ENCODE measurements at regions not wholly inside any gene's neighbourhood (a gene's known extent, or its start where the extent isn't known, plus 50 kb on each side); places are given as distances from the start of the nearest gene placed in this dataset.

DNA sequence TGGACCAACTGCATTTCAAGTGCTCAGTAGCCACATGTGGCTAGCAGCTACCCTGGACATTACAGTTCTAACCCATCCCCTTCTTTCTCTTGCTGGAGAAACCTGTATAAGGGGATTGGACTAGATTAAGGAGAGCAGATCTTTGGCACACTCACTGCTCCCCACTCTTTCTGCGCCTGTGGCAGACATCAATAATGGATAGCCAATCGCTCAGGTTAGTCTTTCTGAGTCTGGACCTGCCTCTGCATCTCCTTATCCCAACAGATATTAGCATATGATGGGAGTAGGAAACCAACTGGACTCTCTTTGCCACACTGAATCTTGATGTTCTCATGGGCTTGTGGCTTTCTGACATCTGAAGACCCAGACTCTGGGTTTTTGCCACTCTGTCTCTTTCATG, 81.7 kb downstream of the IRX5 start:
- no peak overlapping the region for H3K4me3 ChIP-seq (ENCODE audit: low read depth, low read length)
- TF ChIP-seq, protein P1, sequence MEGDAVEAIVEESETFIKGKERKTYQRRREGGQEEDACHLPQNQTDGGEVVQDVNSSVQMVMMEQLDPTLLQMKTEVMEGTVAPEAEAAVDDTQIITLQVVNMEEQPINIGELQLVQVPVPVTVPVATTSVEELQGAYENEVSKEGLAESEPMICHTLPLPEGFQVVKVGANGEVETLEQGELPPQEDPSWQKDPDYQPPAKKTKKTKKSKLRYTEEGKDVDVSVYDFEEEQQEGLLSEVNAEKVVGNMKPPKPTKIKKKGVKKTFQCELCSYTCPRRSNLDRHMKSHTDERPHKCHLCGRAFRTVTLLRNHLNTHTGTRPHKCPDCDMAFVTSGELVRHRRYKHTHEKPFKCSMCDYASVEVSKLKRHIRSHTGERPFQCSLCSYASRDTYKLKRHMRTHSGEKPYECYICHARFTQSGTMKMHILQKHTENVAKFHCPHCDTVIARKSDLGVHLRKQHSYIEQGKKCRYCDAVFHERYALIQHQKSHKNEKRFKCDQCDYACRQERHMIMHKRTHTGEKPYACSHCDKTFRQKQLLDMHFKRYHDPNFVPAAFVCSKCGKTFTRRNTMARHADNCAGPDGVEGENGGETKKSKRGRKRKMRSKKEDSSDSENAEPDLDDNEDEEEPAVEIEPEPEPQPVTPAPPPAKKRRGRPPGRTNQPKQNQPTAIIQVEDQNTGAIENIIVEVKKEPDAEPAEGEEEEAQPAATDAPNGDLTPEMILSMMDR (IDR thresholded peaks at IDR 0.05; ENCODE audit: insufficient read depth, low read length, missing control alignments), result no peak
- POLR2A ChIA-PET, result no interaction called here
- no peak for DNase-seq (ENCODE audit: low read depth, low spot score)
- CTCF ChIA-PET, result no interaction called here

DNA sequence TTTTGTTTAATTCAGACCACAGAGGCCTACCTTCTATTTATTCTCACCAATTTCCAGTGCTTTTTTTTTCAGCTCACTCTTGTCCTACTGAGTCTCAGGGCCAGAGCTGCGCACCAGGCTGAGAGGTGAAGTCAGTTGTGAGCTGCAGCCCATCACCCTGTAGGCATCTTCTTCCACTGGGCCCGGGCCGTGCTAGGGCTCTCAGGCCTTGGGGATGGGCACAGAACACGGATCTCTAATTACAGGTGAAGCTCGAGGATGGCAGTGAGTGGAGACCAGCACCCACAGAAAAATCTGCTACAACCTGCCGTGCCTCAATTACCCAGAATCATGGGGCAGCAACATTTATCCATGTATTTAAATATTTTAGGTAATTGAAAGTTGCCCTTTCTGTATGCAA, 82.1 kb downstream of the IRX5 start:
- H3K4me3 ChIP-seq (ENCODE audit: low read depth, low read length), result no peak overlapping the region
- TF ChIP-seq, protein P1 (IDR thresholded peaks at IDR 0.05; ENCODE audit: insufficient read depth, low read length, missing control alignments), result no peak
- CTCF ChIA-PET, result no interaction called here
- POLR2A ChIA-PET, result no interaction called here
- no peak for DNase-seq (ENCODE audit: low read depth, low spot score)

DNA sequence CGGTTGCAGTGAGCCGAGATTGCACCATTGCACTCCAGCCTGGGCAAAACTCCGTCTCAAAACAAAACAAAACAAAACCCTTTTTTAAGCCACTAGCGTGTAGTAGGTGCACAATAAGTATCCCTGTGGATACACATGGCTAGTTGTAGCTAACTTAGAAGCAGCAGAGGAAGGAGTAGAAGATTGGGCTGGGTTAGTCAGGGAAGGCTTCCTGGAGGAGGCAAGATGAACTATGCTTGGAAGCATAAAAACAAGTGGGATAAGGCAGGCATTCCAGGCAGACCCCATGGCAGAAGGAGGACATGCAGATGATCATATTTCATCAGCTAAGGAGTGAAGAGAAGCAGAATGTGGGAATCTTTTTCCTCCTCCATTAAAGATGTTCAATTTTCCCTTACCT, 83.4 kb downstream of the IRX5 start:
- ChIA-PET POLR2A (no interaction called here), CTCF (no interaction called here)
- no peak for DNase-seq (ENCODE audit: low read depth, low spot score)
- H3K4me3 ChIP-seq (ENCODE audit: low read depth, low read length), result no peak overlapping the region
- TF ChIP-seq, protein P1 (IDR thresholded peaks at IDR 0.05; ENCODE audit: insufficient read depth, low read length, missing control alignments), result no peak

DNA sequence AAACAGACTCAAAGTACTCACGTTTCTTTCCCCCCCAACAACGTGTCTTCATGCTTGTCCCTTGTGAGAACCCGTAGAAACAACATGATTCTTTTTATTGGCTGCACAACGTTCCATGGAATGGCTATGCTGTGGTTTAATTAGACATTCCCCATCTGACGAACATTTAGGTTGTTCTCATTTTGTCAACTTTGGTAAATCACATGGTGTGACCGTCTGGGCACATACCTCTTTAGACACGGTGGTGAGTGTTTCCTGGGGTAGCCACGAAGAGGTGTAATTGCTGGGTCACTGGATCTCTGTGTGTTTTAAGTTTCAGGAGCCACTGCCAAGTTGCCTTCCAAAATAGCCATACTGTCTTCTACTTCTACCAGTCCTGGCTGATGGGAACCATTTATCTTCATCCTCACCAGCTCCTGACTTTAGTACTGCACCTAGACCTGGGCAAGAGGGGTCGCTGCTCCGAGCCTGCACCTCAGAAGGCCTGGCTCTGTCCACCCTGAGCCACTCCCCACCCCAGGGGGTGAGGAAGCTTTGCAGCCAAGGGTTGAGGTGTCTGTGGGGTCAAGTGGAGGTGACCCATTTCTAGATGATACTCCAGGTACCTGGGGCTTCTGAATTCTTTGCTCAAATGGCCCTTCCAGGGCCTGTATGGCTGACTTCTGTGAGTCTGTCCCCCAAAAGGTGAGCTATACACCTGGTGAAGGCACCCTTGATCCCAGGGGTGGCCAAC, 84.7 kb downstream of the IRX5 start:
- no peak for DNase-seq (ENCODE audit: low read depth, low spot score)
- ChIA-PET CTCF (no interaction called here), POLR2A (no interaction called here)
- H3K4me3 ChIP-seq (ENCODE audit: low read depth, low read length), result no peak overlapping the region
- TF ChIP-seq, protein P1 (IDR thresholded peaks at IDR 0.05; ENCODE audit: insufficient read depth, low read length, missing control alignments), result no peak

DNA sequence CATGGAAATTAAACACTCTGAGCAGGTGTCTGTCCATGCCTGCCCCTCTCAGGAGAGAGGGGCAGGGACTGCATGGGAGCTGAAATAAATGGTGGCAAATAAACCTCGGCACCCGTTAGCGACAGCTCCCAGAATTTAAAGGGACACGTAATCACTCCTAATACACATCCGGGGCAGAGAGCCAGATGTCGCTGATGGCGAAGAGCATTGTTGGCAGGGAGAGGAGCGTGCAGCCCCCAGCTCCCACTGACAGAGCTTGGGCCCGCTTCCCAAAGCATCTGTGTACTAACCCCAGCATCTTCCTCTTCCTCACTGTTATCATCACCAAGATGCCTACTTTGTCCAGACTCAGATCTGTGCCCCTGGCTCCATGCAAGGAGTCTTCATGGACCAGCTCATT, 85.8 kb downstream of the IRX5 start:
- POLR2A ChIA-PET, result no interaction called here
- DNase-seq (ENCODE audit: low read depth, low spot score), result no peak
- H3K4me3 ChIP-seq (ENCODE audit: low read depth, low read length), result no peak overlapping the region
- CTCF ChIA-PET, result no interaction called here
- TF ChIP-seq, protein P1 (IDR thresholded peaks at IDR 0.05; ENCODE audit: insufficient read depth, low read length, missing control alignments), result no peak

DNA sequence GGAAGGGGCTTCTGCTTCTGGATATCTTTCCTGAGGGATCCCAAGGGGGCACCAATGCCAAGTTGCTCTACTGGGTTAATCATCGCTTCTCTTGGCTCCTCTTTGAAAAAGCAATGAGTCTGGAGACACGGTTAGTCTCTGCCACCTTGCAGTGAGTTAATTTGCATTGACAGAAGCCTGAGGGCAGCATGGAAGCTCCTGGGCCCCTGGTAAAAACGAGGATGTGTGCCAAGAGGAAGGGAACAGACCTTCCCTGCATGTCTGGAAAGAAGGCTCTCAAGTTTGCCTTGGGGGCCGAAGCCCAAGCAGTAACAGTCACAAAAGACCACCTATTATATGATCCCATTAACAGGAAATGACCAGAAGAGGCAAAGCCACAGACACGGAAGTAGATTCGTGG, 86.7 kb downstream of the IRX5 start:
- no peak for DNase-seq (ENCODE audit: low read depth, low spot score)
- CTCF ChIA-PET, result no interaction called here
- POLR2A ChIA-PET, result no interaction called here
- TF ChIP-seq, protein P1 (IDR thresholded peaks at IDR 0.05; ENCODE audit: insufficient read depth, low read length, missing control alignments), result no peak
- no peak overlapping the region for H3K4me3 ChIP-seq (ENCODE audit: low read depth, low read length)
